PFSK-1 (cell line): ENCODE measurements at regions not wholly inside any gene's neighbourhood (a gene's known extent, or its start where the extent isn't known, plus 50 kb on each side); places are given as distances from the start of the nearest gene placed in this dataset.

Source experiments
- FOXP2 ChIP-seq: optimal IDR thresholded peaks from 2 replicates; pipeline ENCODE3; 2011; ENCODE audit warnings: borderline replicate concordance, control low read depth, inconsistent platforms; ENCODE audit not compliant: insufficient read depth; ENCODE audit errors: extremely low read length, extremely low read depth
- POLR2AphosphoS5 ChIP-seq: IDR thresholded peaks from 2 replicates; pipeline ENCODE4 v1.6.1; 2012; ENCODE audit warnings: low read depth, mild to moderate bottlenecking, control low read depth, low read length, moderate library complexity
- REST ChIP-seq, 2 experiments: IDR thresholded peaks; 2 replicates each; pipeline versions ENCODE4 v1.6.1 to v1.8.0; 2011 to 2012; ENCODE audit warnings: low read depth in 2 of 2, low read length in 2 of 2, control low read depth in 1 of 2, inconsistent platforms in 1 of 2, mild to moderate bottlenecking in 1 of 2, moderate library complexity in 1 of 2; ENCODE audit not compliant: insufficient read depth in 1 of 2
- SIN3A ChIP-seq: IDR thresholded peaks from 2 replicates; pipeline ENCODE4 v1.6.1; 2012; ENCODE audit warnings: mild to moderate bottlenecking, low read length, moderate library complexity, borderline replicate concordance; ENCODE audit not compliant: insufficient read depth
- TAF1 ChIP-seq: IDR thresholded peaks from 2 replicates; pipeline ENCODE4 v1.6.1; 2012; ENCODE audit warnings: low read length, control low read depth, borderline replicate concordance; ENCODE audit not compliant: insufficient read depth

DNA sequence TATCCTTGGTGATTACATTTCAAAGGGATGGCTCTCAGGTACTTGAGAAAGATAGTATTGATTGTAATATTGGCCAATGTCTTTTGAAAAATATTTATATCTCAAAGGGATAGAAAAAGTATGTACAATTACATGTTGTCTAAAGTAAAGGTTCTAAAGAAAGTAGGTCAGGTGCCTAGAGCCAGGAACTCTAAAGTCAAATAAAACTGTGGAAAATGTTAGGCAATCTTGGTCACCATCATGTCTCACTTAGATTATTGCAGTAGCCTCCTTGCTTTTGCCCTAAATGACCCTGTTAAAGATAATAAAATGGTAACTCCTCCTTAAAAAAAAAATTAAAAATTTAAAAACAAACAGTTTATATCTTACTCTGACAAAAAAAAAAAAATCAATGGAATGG is 198.5 kb upstream of the ARPP21 start:
- TF ChIP-seq POLR2AphosphoS5 (no peak), SIN3A (no peak), REST (IDR thresholded peaks at IDR 0.05; ENCODE audit: insufficient read depth in 1 of 2, low read depth in 2 of 2, low read length in 2 of 2) (no peak), FOXP2 (no peak), TAF1 (no peak)

DNA sequence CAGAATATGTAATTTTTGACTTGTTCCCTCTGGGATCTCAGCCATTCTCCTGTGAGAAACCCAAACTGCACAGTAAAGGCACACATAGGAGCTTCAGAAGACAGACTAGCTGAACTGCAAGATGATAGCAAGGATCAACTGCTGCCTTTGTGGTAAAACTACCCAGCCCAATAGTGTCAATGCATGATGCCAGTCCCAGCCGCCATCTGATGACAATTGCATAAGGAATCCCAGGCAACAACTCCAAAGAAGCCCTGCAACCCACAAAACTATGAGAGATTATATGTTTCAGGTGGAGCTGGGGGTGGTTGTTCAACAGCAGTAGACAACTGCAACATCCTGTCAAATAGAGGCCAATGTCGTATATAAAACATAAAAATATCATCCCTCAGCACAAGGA is 192.4 kb upstream of the ARPP21 start:
- TF ChIP-seq REST (IDR thresholded peaks at IDR 0.05; ENCODE audit: insufficient read depth in 1 of 2, low read depth in 2 of 2, low read length in 2 of 2) (no peak), FOXP2 (no peak), POLR2AphosphoS5 (no peak), SIN3A (no peak), TAF1 (no peak)

GRCh38 chr3:35448121-35448520 is 191.2 kb upstream of the ARPP21 start:
- no peak for TF ChIP-seq SIN3A

DNA sequence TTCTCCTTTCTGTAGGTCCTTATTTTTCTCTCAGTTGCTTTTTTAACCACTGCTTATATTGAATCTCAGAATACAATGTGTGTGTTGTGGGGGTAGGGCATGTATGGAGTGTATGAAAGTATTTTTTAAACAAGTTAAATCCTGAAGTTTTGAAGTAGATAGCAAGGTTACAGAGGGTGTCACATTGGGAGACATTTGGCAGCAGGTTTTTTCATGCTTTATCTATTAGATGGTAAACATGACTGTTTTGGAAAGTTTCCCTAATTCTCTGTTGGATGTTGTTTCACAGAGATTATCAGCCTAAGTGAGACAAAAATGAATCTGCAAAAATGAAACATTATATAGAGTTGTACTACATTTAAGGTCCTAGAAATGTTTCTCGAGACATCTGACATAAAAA is 190.6 kb upstream of the ARPP21 start:
- TF ChIP-seq POLR2AphosphoS5 = no peak
- TF ChIP-seq TAF1 = no peak

- TF ChIP-seq REST (IDR thresholded peaks at IDR 0.05; ENCODE audit: insufficient read depth in 1 of 2, low read depth in 2 of 2, low read length in 2 of 2) (no peak), SIN3A (no peak), TAF1 (no peak), POLR2AphosphoS5 (no peak), FOXP2 (no peak)
Measured at GRCh38 chr3:35473956-35474355, 165.4 kb upstream of the ARPP21 start.

DNA sequence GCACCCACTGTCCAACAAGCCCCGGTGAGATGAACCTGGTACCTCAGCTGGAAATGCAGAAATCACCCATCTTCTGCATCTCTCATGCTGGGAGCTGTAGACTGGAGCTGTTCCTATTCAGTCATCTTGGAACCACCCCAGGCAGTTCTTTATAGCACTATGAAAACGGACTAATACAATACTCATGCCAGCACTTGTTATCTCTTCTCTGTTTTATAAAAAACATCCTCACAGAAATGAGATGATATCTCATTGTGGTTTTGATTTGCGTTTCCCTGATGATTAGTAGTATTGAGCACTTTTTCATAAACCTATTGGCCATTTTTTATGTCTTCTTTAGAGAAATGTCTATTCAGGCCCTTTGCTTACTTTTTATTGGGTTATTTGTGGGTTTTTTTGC is 156.2 kb upstream of the ARPP21 start:
- TF ChIP-seq POLR2AphosphoS5 = no peak
- no peak for TF ChIP-seq FOXP2
- no peak for TF ChIP-seq TAF1
- TF ChIP-seq REST (IDR thresholded peaks at IDR 0.05; ENCODE audit: insufficient read depth in 1 of 2, low read depth in 2 of 2, low read length in 2 of 2) = no peak
- TF ChIP-seq SIN3A = no peak
